Activated naive CD4-positive, alpha-beta T cell treated with anti-CD3 and anti-CD28 coated beads, Interleukin-2, amount 50 U/mL, for 16 hours (primary cell): ENCODE measurements at regions not wholly inside any gene's neighbourhood (a gene's known extent, or its start where the extent isn't known, plus 50 kb on each side); places are given as distances from the start of the nearest gene placed in this dataset.

Experiments used
- DNase-seq: peaks from one replicate; pipeline ENCODE4 v3.0.0-alpha.2; 2020

GRCh38 chr14:38074754-38075153 lies 132.9 kb upstream of the SSTR1 start:
- no peak for DNase-seq

- no peak for DNase-seq
Measured at GRCh38 chr14:38078393-38078792, 129.3 kb upstream of the SSTR1 start.

- no peak for DNase-seq
Measured at GRCh38 chr14:38079268-38079667, 128.4 kb upstream of the SSTR1 start.

GRCh38 chr14:38079886-38080285 lies 127.8 kb upstream of the SSTR1 start:
- DNase-seq: no peak

- DNase-seq: no peak
Measured at GRCh38 chr14:38080696-38081095, 127.0 kb upstream of the SSTR1 start.

GRCh38 chr14:38083039-38083438 lies 124.7 kb upstream of the SSTR1 start:
- no peak for DNase-seq

- no peak for DNase-seq
Measured at GRCh38 chr14:38089123-38089522, 118.6 kb upstream of the SSTR1 start.

- no peak for DNase-seq
Measured at GRCh38 chr14:38090506-38090905, 117.2 kb upstream of the SSTR1 start.

GRCh38 chr14:38098074-38098836 lies 109.4 kb upstream of the SSTR1 start:
- no peak for DNase-seq

- no peak for DNase-seq
Measured at GRCh38 chr14:38101679-38102078, 106.0 kb upstream of the SSTR1 start.

- DNase-seq: no peak
Measured at GRCh38 chr14:38103542-38104225, 104.0 kb upstream of the SSTR1 start.

- no peak for DNase-seq
Measured at GRCh38 chr14:38105106-38105702, 102.5 kb upstream of the SSTR1 start.

GRCh38 chr14:38107216-38107631 lies 100.5 kb upstream of the SSTR1 start:
- DNase-seq: no peak

GRCh38 chr14:38108681-38109080 lies 99.0 kb upstream of the SSTR1 start:
- DNase-seq: no peak

- DNase-seq: no peak
Measured at GRCh38 chr14:38110258-38110657, 97.4 kb upstream of the SSTR1 start.

- DNase-seq: no peak
Measured at GRCh38 chr14:38111046-38111445, 96.7 kb upstream of the SSTR1 start.

GRCh38 chr14:38113546-38113945 lies 94.2 kb upstream of the SSTR1 start:
- no peak for DNase-seq

GRCh38 chr14:38116895-38117294 lies 90.8 kb upstream of the SSTR1 start:
- DNase-seq: no peak

GRCh38 chr14:38120109-38120508 lies 87.6 kb upstream of the SSTR1 start:
- DNase-seq: no peak

- DNase-seq: no peak
Measured at GRCh38 chr14:38121320-38122020, 86.2 kb upstream of the SSTR1 start.

- DNase-seq: no peak
Measured at GRCh38 chr14:38122241-38122640, 85.5 kb upstream of the SSTR1 start.

- DNase-seq: no peak
Measured at GRCh38 chr14:38124506-38124905, 83.2 kb upstream of the SSTR1 start.

GRCh38 chr14:38125481-38126037 lies 82.1 kb upstream of the SSTR1 start:
- DNase-seq: no peak
